ENCODE measurements at regions not wholly inside any gene's neighbourhood (a gene's known extent, or its start where the extent isn't known, plus 50 kb on each side); places are given as distances from the start of the nearest gene placed in this dataset.

DNA sequence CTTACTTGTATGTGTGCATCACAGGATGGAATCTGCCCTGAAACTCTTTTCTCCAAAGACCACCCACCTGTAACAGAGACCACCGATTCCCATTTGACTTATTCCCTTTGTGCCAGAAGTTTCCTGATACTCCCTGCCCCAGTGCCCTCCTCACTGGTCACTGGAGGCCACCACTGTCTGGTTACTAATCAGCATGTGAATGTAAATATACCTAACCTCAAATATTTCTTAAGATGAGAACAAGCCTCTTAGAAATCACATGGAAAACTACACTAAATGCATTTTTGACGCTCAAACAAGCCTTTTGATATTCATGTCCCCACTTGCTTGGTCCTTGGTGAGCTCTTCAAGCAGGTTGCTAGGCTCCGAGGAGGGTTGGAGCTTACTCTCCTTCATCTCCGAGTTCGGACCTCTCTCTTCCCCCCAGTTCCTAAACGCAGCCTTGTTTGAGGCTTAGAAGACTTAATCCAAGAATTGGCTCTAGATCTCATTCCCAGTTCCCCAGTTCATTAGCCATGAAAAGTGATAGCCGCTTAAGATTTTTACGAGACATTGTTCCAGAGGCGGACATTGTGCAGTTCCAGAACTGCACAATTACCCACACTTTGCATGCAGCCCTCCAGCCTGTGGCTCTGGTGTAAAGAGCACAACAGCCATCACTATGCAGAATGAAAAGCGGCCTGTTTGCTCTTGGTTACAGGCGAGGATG, 579.2 kb upstream of the PSMD7 start:
- no peaks in the 10 kb centered on the region for H3K79me2 ChIP-seq (ENCODE audit: insufficient read depth, low read length)
- H3K4me2 ChIP-seq (ENCODE audit: low read length), result no peak overlapping the region
- no peaks in the 10 kb centered on the region for H3K9me3 ChIP-seq (ENCODE audit: control insufficient read depth in 1 of 2, insufficient read depth in 1 of 2, low read depth in 1 of 2, low read length in 2 of 2)
- DNase-seq (ENCODE audit: low read depth, low spot score) (no peak), ATAC-seq (no peak)
- peaks cover 19% of the 10 kb centered on the region; the same call in 1 of the 2 replicates for H3K27me3 ChIP-seq (ENCODE audit: insufficient read depth, low read length)
- no peak overlapping the region for H3K9ac ChIP-seq (ENCODE audit: low read length)
- ChIA-PET RAD21 (ENCODE audit: low non-redundant PET in 1 of 2, low total read pairs in 2 of 2, uncharacterized antibody in 2 of 2, unreplicated experiment in 2 of 2) (no interaction called here), CTCF (no interaction called here), POLR2A (no interaction called here)
- no peaks in the 10 kb centered on the region for H3K4me1 ChIP-seq (ENCODE audit: control insufficient read depth in 1 of 2, insufficient read depth in 2 of 2, low read length in 2 of 2)
- no peak overlapping the region for H3K27ac ChIP-seq (ENCODE audit: low read depth, low read length)
- no peak overlapping the region for H2AFZ ChIP-seq (ENCODE audit: low read depth, low read length, poor library complexity, severe bottlenecking)
- intact Hi-C loops (cut with micrococcal nuclease), result no loop called here
- H4K20me1 ChIP-seq (ENCODE audit: insufficient read depth), result no peaks in the 10 kb centered on the region
- no TSS peak for BruUV-seq (replicated peaks)
- H3K36me3 ChIP-seq (ENCODE audit: control insufficient read depth in 1 of 2, insufficient read depth in 2 of 2, low read length in 2 of 2), result no peaks in the 10 kb centered on the region
- no peak for TF ChIP-seq TCF7L2 (IDR thresholded peaks at IDR 0.05; ENCODE audit: borderline replicate concordance, extremely low read depth, insufficient read depth, insufficient read length)
- no peak for TF ChIP-seq RAD21 (IDR thresholded peaks at IDR 0.05; ENCODE audit: low read depth)
- no peak for TF ChIP-seq YY1 (IDR thresholded peaks at IDR 0.05; ENCODE audit: extremely low read depth, insufficient replicate concordance, low read depth, low read length)
- TF ChIP-seq SRF (IDR thresholded peaks at IDR 0.05; ENCODE audit: low read depth), result no peak
- no peak for TF ChIP-seq CEBPB (IDR thresholded peaks at IDR 0.05; ENCODE audit: low read depth)
- TF ChIP-seq CTCF (IDR thresholded peaks at IDR 0.05 in 2 of 3, conservative IDR thresholded peaks at IDR 0.05 in 1 of 3; ENCODE audit: borderline replicate concordance in 1 of 3, insufficient read depth in 1 of 3, low read depth in 2 of 3, low read length in 2 of 3), result no peak
- no peak for TF ChIP-seq MAX (IDR thresholded peaks at IDR 0.05)
- H3K9me2 ChIP-seq (ENCODE audit: insufficient read depth), result no peaks in the 10 kb centered on the region
- H3K4me3 ChIP-seq (replicated peaks in 1 of 2; ENCODE audit: low read depth in 1 of 2, low read length in 2 of 2), result no peak overlapping the region
